Transverse colon (tissue), 4 donors: ENCODE measurements at regions not wholly inside any gene's neighbourhood (a gene's known extent, or its start where the extent isn't known, plus 50 kb on each side); places are given as distances from the start of the nearest gene placed in this dataset.

Experiments
- DNase-seq: peaks from one replicate; pipeline ENCODE4 v3.0.0-alpha.2; 2019
- H3K27ac ChIP-seq, 4 donors: fragments of 200-600 bp; sonication (generic); 2 replicates each; pipeline ENCODE4 v1.5.1; 2016 to 2018; ENCODE audit warnings: inconsistent platforms in 4 of 4
- H3K27me3 ChIP-seq: fragments of 200-600 bp; sonication (generic); 2 replicates; pipeline ENCODE4 v1.5.1; 2017; ENCODE audit warnings: inconsistent platforms
- H3K36me3 ChIP-seq, 4 donors: fragments of 200-600 bp; sonication (generic); 2 replicates each; pipeline ENCODE4 v1.5.1; 2017 to 2019; ENCODE audit warnings: inconsistent platforms in 4 of 4
- H3K4me1 ChIP-seq, 4 donors: fragments of 200-600 bp; sonication (generic); 2 replicates each; pipeline ENCODE4 v1.5.1; 2017 to 2020; ENCODE audit warnings: inconsistent platforms in 4 of 4
- H3K4me3 ChIP-seq, 4 donors: fragments of 200-600 bp; sonication (generic); 1 replicate in 1 of 4; 2 replicates in 3 of 4; pipeline versions ENCODE4 v1.5.1 to v1.6.1; 2017 to 2019; ENCODE audit warnings: inconsistent platforms in 4 of 4
- H3K9me3 ChIP-seq, 2 donors: fragments of 200-600 bp; sonication (generic); 2 replicates each; pipeline ENCODE4 v1.5.1; 2017 to 2019; ENCODE audit warnings: inconsistent platforms in 2 of 2
- CTCF ChIP-seq, 5 experiments: fragments of 200-600 bp in 3 of 5; fragments of 450-650 bp in 2 of 5; sonication (generic) in 3 of 5; IDR thresholded peaks; 1 replicate in 2 of 5; 2 replicates in 3 of 5; pipeline ENCODE4 v1.5.1; 2016 to 2017; ENCODE audit warnings: antibody characterized with exemption in 5 of 5, inconsistent platforms in 3 of 5, mild to moderate bottlenecking in 2 of 5, moderate library complexity in 1 of 5
- EP300 ChIP-seq: sonication (generic); formaldehyde crosslinking; IDR thresholded peaks from one replicate; pipeline ENCODE4 v1.6.1; 2017; ENCODE audit warnings: antibody characterized with exemption, low read depth
- POLR2A ChIP-seq: fragments of 450-650 bp; IDR thresholded peaks from one replicate; pipeline ENCODE4 v1.6.1; 2016; ENCODE audit warnings: antibody characterized with exemption, mild to moderate bottlenecking, moderate library complexity
- POLR2AphosphoS5 ChIP-seq, 3 donors: sonication (generic); formaldehyde crosslinking; IDR thresholded peaks; one replicate each; pipeline ENCODE4 v1.6.1; 2016; ENCODE audit warnings: antibody characterized with exemption in 3 of 3
- WGBS, 2 donors: methylation state at CpG; one replicate each; pipeline ENCODE4 v1.1.5; 2018; ENCODE audit warnings: low coverage in 1 of 2; 5-methylcytosine and 5-hydroxymethylcytosine counted together
- in situ Hi-C, 4 donors: fragments of 200-750 bp; cut with MboI; loops; one replicate each; pipeline versions ENCODE4 v1.15.0 to v1.15.1; 2017; ENCODE audit warnings: low sequenced_read_pairs in 3 of 4, low pct_ligation_motif_present in 1 of 4, low pct_unique_long_range_greater_than_20kb in 1 of 4
- intact Hi-C: fragments of 100-400 bp; cut with DNase I; formaldehyde crosslinking; loops from one replicate; pipeline ENCODE4 v1.15.1; 2023; ENCODE audit warnings: low total_unique reads

GRCh38 chr9:34825775-34826174, 115.8 kb upstream of the CCL21 start:
- in situ Hi-C loops: no loop called here
- intact Hi-C loops: no loop called here
- H3K27ac ChIP-seq: no peak overlapping the region
- no peak overlapping the region for H3K4me3 ChIP-seq
- no peak for TF ChIP-seq POLR2A
- no peak for TF ChIP-seq CTCF (IDR thresholded peaks at IDR 0.05)
- TF ChIP-seq POLR2AphosphoS5 (IDR thresholded peaks at IDR 0.05): no peak
- TF ChIP-seq EP300: no peak
- WGBS, 2 donors: 59% methylated on average over 4 of the region's 4 CpGs; no CpG with 5 or more reads in 1 of the 2 donors
- DNase-seq: no peak
- H3K9me3 ChIP-seq: no peaks in the 10 kb centered on the region
- H3K4me1 ChIP-seq: no peaks in the 10 kb centered on the region
- H3K27me3 ChIP-seq: no peaks in the 10 kb centered on the region
- H3K36me3 ChIP-seq: no peaks in the 10 kb centered on the region

- Histone ChIP-seq H3K27ac (no peak overlapping the region), H3K4me1 (no peaks in the 10 kb centered on the region), H3K36me3 (no peaks in the 10 kb centered on the region), H3K9me3 (no peaks in the 10 kb centered on the region), H3K27me3 (peaks cover 1% of the 10 kb centered on the region), H3K4me3 (no peak overlapping the region)
- intact Hi-C loops: no loop called here
- no peak for TF ChIP-seq CTCF (IDR thresholded peaks at IDR 0.05)
- no peak for TF ChIP-seq EP300
- TF ChIP-seq POLR2AphosphoS5 (IDR thresholded peaks at IDR 0.05): no peak
- TF ChIP-seq POLR2A: no peak
- in situ Hi-C loops: no loop called here
- no peak for DNase-seq
- WGBS, 2 donors: 87% methylated on average over 3 of the region's 4 CpGs; no CpG with 5 or more reads in 1 of the 2 donors
Measured at GRCh38 chr9:34823778-34824177, 113.8 kb upstream of the CCL21 start.

- intact Hi-C loops: no loop called here
- Histone ChIP-seq H3K36me3 (no peaks in the 10 kb centered on the region), H3K27me3 (peaks cover 70% of the 10 kb centered on the region), H3K4me3 (no peak overlapping the region), H3K4me1 (no peaks in the 10 kb centered on the region), H3K9me3 (peaks cover 0 to 5% of the 10 kb centered on the region in 2 donors), H3K27ac (no peak overlapping the region)
- no peak for DNase-seq
- in situ Hi-C loops: no loop called here
- TF ChIP-seq EP300 (no peak), POLR2AphosphoS5 (IDR thresholded peaks at IDR 0.05) (no peak), POLR2A (no peak)
- 87% methylated on average over 12 of the region's 14 CpGs; no CpG with 5 or more reads in 1 of the 2 donors for WGBS, 2 donors
Measured at GRCh38 chr9:34810187-34810524, 100.2 kb upstream of the CCL21 start.

- DNase-seq: no peak
- Histone ChIP-seq H3K36me3 (no peaks in the 10 kb centered on the region), H3K27ac (no peak overlapping the region), H3K4me1 (no peaks in the 10 kb centered on the region), H3K9me3 (peaks cover 0 to 10% of the 10 kb centered on the region in 2 donors), H3K4me3 (peak overlapping the region in 1 of 4 donors; percentile 8), H3K27me3 (peaks cover 70% of the 10 kb centered on the region)
- WGBS, 2 donors: 39 to 80% methylated on average over 1 to 58 of the region's 70 CpGs
- intact Hi-C loops: no loop called here
- TF ChIP-seq CTCF (IDR thresholded peaks at IDR 0.05) (peak in 1 of 5 experiments; percentile 18), EP300 (no peak), POLR2A (no peak), POLR2AphosphoS5 (IDR thresholded peaks at IDR 0.05) (no peak)
- in situ Hi-C loops: no loop called here
Measured at GRCh38 chr9:34809504-34810186, 99.7 kb upstream of the CCL21 start.
